Fibroblast of lung (primary cell): ENCODE measurements at regions not wholly inside any gene's neighbourhood (a gene's known extent, or its start where the extent isn't known, plus 50 kb on each side); places are given as distances from the start of the nearest gene placed in this dataset.

Source experiments
- DNase-seq, 2 donors: peaks; one replicate each; pipeline versions ENCODE4 v3.0.0 to v3.0.0-alpha.2; 2010; ENCODE audit warnings: low read depth in 2 of 2
- H2AFZ ChIP-seq: 2 replicates; pipeline ENCODE4 v1.5.1; 2012; ENCODE audit warnings: low read length, control low read depth, inconsistent platforms
- H3K27ac ChIP-seq: 2 replicates; pipeline ENCODE4 v1.5.1; 2011; ENCODE audit warnings: low read length, control low read depth; ENCODE audit not compliant: insufficient read depth
- H3K27me3 ChIP-seq: 2 replicates; pipeline ENCODE4 v1.5.1; 2011; ENCODE audit warnings: mild to moderate bottlenecking, low read length; ENCODE audit not compliant: control insufficient read depth, insufficient read depth
- H3K36me3 ChIP-seq: 2 replicates; pipeline ENCODE4 v1.5.1; 2011; ENCODE audit warnings: low read length; ENCODE audit not compliant: control insufficient read depth, insufficient read depth
- H3K4me1 ChIP-seq: 2 replicates; pipeline ENCODE4 v1.5.1; 2011; ENCODE audit warnings: low read length; ENCODE audit not compliant: control insufficient read depth, insufficient read depth; ENCODE audit errors: extremely low read depth
- H3K4me2 ChIP-seq: 2 replicates; pipeline ENCODE4 v1.5.1; 2011; ENCODE audit warnings: low read length, control low read depth; ENCODE audit not compliant: insufficient read depth; ENCODE audit errors: extremely low read depth
- H3K4me3 ChIP-seq, 4 experiments: fragments of 200-600 bp in 1 of 4; sonication (generic) in 1 of 4; replicated peaks in 1 of 4; 2 replicates each; pipeline ENCODE4 v1.5.1; 2011 to 2016; ENCODE audit warnings: low read length in 4 of 4, low read depth in 3 of 4, mild to moderate bottlenecking in 3 of 4, control low read depth in 2 of 4, inconsistent platforms in 1 of 4, mixed read lengths in 1 of 4; ENCODE audit not compliant: insufficient read depth in 1 of 4; ENCODE audit errors: control extremely low read depth in 1 of 4
- H3K79me2 ChIP-seq: 2 replicates; pipeline ENCODE4 v1.5.1; 2012; ENCODE audit warnings: mild to moderate bottlenecking, low read length, inconsistent platforms; ENCODE audit not compliant: control insufficient read depth, insufficient read depth
- H3K9ac ChIP-seq: 2 replicates; pipeline ENCODE4 v1.5.1; 2011; ENCODE audit warnings: mild to moderate bottlenecking, low read length, control low read depth; ENCODE audit not compliant: insufficient read depth
- H3K9me3 ChIP-seq: 2 replicates; pipeline ENCODE4 v1.5.1; 2012; ENCODE audit warnings: low read depth, low read length; ENCODE audit not compliant: control insufficient read depth, insufficient read depth
- H4K20me1 ChIP-seq: 2 replicates; pipeline ENCODE4 v1.5.1; 2011; ENCODE audit warnings: low read length; ENCODE audit not compliant: control insufficient read depth, insufficient read depth; ENCODE audit errors: extremely low read depth
- EZH2 ChIP-seq: IDR thresholded peaks from 2 replicates; pipeline ENCODE4 v1.5.1; 2012; ENCODE audit warnings: low read length, control low read depth, mild to moderate bottlenecking; ENCODE audit errors: missing control alignments
- TF ChIP-seq, protein P1 (sequence below), 2 donors: IDR thresholded peaks in 1 of 2; conservative IDR thresholded peaks in 1 of 2; 1 replicate in 1 of 2; 2 replicates in 1 of 2; pipeline ENCODE4 v1.5.1; 2011 to 2012; ENCODE audit warnings: low read length in 2 of 2, control low read depth in 1 of 2, inconsistent platforms in 1 of 2, low read depth in 1 of 2, mild to moderate bottlenecking in 1 of 2

DNA sequence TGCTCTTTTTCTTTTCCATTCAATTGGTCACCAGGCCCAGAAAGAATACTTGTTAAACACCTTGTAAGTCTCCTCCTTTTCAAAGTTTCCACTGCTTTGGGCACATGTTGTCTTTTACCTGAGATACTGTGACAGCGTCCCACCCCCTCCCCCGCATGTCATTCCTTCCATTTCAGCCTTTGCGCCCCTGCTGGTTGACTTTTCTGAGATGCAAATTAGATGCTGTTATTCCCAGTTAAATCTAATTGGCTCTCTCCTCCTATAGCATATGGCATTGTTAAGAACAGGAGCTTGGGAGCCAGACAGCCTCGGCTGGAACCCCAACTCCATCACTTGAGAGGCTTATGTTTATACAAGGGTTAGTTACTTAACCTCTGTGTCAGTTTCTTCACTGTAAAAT, 80.3 kb upstream of the GAREM1 start:
- TF ChIP-seq, protein P1, sequence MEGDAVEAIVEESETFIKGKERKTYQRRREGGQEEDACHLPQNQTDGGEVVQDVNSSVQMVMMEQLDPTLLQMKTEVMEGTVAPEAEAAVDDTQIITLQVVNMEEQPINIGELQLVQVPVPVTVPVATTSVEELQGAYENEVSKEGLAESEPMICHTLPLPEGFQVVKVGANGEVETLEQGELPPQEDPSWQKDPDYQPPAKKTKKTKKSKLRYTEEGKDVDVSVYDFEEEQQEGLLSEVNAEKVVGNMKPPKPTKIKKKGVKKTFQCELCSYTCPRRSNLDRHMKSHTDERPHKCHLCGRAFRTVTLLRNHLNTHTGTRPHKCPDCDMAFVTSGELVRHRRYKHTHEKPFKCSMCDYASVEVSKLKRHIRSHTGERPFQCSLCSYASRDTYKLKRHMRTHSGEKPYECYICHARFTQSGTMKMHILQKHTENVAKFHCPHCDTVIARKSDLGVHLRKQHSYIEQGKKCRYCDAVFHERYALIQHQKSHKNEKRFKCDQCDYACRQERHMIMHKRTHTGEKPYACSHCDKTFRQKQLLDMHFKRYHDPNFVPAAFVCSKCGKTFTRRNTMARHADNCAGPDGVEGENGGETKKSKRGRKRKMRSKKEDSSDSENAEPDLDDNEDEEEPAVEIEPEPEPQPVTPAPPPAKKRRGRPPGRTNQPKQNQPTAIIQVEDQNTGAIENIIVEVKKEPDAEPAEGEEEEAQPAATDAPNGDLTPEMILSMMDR (conservative IDR thresholded peaks at IDR 0.05 in 1 of 2, IDR thresholded peaks at IDR 0.05 in 1 of 2; ENCODE audit: low read depth in 1 of 2, low read length in 2 of 2) = no peak
- TF ChIP-seq EZH2 = no peak
- Histone ChIP-seq H4K20me1 (no peaks in the 10 kb centered on the region), H3K9ac (no peak overlapping the region), H3K79me2 (no peaks in the 10 kb centered on the region), H2AFZ (no peak overlapping the region), H3K27me3 (no peaks in the 10 kb centered on the region), H3K9me3 (no peaks in the 10 kb centered on the region), H3K4me2 (no peak overlapping the region), H3K4me3 (no peak overlapping the region), H3K27ac (no peak overlapping the region), H3K4me1 (no peaks in the 10 kb centered on the region), H3K36me3 (no peaks in the 10 kb centered on the region)
- DNase-seq = no peak

DNA sequence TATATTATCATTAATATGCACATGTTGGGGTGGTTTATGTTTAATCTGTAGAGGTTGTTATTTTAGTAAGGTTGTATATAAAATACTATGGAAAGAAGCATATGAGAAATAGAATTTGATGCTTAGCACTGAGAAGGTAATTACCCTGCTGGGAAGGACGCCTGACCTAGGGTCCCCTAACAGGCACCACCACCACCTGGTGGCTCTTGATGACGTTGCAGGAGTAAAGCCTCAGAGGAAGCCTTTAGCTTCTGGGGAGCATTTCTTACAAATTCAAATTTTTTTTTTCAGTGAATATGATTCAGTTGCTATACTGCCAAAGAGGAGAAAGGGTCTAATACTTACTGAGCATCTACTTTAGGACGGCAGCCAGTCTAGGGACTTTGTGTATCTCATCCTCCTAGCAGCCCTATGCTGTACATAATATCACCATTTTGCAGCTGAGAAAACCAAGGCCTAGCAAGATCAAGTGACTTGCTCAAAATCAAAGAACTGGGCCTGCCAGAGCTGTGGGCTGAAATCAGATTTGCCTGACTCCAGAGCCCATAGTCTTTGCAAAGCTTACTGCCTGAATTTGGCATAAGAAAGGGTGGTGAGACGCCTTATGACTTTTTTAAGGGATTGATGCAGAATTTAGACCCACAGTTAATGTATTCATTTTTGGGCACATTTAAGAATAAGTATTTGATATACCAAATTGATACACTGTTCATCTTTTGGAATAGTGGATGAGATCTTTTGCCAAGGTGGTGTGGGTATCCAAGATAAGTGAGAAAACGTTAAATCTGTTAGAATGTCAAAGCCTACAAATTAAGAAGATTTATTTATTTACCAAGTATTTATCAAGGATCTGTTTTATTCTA, 78.8 kb upstream of the GAREM1 start:
- no peaks in the 10 kb centered on the region for H3K36me3 ChIP-seq
- no peaks in the 10 kb centered on the region for H4K20me1 ChIP-seq
- no peak overlapping the region for H3K4me3 ChIP-seq
- no peaks in the 10 kb centered on the region for H3K4me1 ChIP-seq
- H3K27ac ChIP-seq = no peak overlapping the region
- peak; percentile 20 to 51 for DNase-seq
- H3K9ac ChIP-seq = no peak overlapping the region
- no peak overlapping the region for H2AFZ ChIP-seq
- H3K79me2 ChIP-seq = no peaks in the 10 kb centered on the region
- H3K9me3 ChIP-seq = no peaks in the 10 kb centered on the region
- H3K27me3 ChIP-seq = no peaks in the 10 kb centered on the region
- TF ChIP-seq, protein P1 (conservative IDR thresholded peaks at IDR 0.05 in 1 of 2, IDR thresholded peaks at IDR 0.05 in 1 of 2; ENCODE audit: low read depth in 1 of 2, low read length in 2 of 2) = peak; percentile 54 to 77
- TF ChIP-seq EZH2 = no peak
- no peak overlapping the region for H3K4me2 ChIP-seq

DNA sequence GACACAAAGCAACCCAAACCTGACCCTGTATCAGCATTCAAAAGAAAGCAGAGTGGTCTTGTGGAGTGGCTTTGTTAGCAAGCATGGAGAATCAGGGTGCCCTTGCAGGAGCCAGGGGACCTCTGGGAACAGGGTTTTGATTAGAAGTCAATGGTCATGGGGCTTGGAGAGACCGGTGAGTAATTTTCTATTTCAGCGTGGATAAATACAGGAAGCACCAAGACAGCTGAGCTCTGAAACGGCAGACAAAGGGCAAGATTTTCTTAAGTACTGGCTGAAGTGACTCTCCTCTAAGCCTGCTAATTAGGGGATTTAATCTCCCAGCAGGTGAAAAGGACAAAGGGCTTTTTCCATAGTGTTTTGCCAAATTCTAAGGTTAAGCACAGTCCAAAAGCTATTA, 78.0 kb upstream of the GAREM1 start:
- Histone ChIP-seq H3K9me3 (no peaks in the 10 kb centered on the region), H3K9ac (no peak overlapping the region), H3K4me3 (no peak overlapping the region), H4K20me1 (no peaks in the 10 kb centered on the region), H3K27ac (no peak overlapping the region), H3K27me3 (no peaks in the 10 kb centered on the region), H3K79me2 (no peaks in the 10 kb centered on the region), H2AFZ (no peak overlapping the region), H3K4me2 (no peak overlapping the region), H3K4me1 (no peaks in the 10 kb centered on the region), H3K36me3 (no peaks in the 10 kb centered on the region)
- DNase-seq = no peak
- TF ChIP-seq EZH2 = no peak
- TF ChIP-seq, protein P1 (conservative IDR thresholded peaks at IDR 0.05 in 1 of 2, IDR thresholded peaks at IDR 0.05 in 1 of 2; ENCODE audit: low read depth in 1 of 2, low read length in 2 of 2) = no peak
